ENCODE measurements at regions not wholly inside any gene's neighbourhood (a gene's known extent, or its start where the extent isn't known, plus 50 kb on each side); places are given as distances from the start of the nearest gene placed in this dataset.

DNA sequence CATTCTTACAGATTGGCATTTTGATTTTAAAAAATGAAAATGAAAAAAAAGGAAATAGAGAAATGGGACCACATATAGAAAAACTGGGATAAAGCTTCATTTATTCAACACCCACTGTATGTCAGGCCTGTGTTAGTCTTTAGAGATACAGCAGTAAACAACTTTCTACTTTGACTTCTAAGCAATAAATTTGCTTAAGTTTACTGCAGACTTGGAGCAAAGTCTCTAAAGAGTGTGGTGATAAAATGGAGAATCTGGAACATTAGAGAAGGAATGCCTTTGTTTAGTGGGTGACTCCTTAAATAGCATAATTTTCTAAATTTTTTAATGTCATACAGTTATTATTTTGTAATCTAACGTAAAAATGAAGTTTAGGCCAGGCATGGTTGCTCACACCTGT lies 80.7 kb upstream of the CNKSR3 start:
- dilution Hi-C loops (cut with MboI; ENCODE audit: extremely low pct_ligation_motif_present, low sequenced_read_pairs): no loop called here
- FAIRE-seq (no peak), DNase-seq (ENCODE audit: low read depth, low spot score) (no peak)
- Histone ChIP-seq H3K79me2 (ENCODE audit: control insufficient read depth, insufficient read depth, low read length) (no peaks in the 10 kb centered on the region), H3K9me3 (ENCODE audit: control insufficient read depth, low read depth, low read length) (no peaks in the 10 kb centered on the region), H3K27ac (ENCODE audit: control insufficient read depth, insufficient read depth, low read length) (no peak overlapping the region), H3K4me1 (ENCODE audit: control insufficient read depth, extremely low read depth, insufficient read depth, low read length) (no peaks in the 10 kb centered on the region), H4K20me1 (ENCODE audit: control insufficient read depth, extremely low read depth, insufficient read depth, low read length) (no peaks in the 10 kb centered on the region), H3K4me3 (ENCODE audit: control insufficient read depth in 2 of 3, extremely low read depth in 1 of 3, insufficient read depth in 2 of 3, low read depth in 1 of 3, low read length in 3 of 3) (no peak overlapping the region), H3K9me1 (ENCODE audit: control insufficient read depth, extremely low read depth, insufficient read depth, low read length) (no peaks in the 10 kb centered on the region), H3K27me3 (ENCODE audit: control insufficient read depth, extremely low read depth, insufficient read depth, low read length) (no peaks in the 10 kb centered on the region), H2AFZ (ENCODE audit: control insufficient read depth, low read length) (no peak overlapping the region), H3K36me3 (ENCODE audit: control insufficient read depth in 2 of 2, extremely low read depth in 1 of 2, insufficient read depth in 2 of 2, low read length in 2 of 2) (no peaks in the 10 kb centered on the region), H3K4me2 (ENCODE audit: control insufficient read depth, extremely low read depth, insufficient read depth, low read depth, low read length) (no peak overlapping the region), H3K9ac (ENCODE audit: control insufficient read depth, extremely low read depth, insufficient read depth, low read length) (no peak overlapping the region)
- TF ChIP-seq, protein P1, sequence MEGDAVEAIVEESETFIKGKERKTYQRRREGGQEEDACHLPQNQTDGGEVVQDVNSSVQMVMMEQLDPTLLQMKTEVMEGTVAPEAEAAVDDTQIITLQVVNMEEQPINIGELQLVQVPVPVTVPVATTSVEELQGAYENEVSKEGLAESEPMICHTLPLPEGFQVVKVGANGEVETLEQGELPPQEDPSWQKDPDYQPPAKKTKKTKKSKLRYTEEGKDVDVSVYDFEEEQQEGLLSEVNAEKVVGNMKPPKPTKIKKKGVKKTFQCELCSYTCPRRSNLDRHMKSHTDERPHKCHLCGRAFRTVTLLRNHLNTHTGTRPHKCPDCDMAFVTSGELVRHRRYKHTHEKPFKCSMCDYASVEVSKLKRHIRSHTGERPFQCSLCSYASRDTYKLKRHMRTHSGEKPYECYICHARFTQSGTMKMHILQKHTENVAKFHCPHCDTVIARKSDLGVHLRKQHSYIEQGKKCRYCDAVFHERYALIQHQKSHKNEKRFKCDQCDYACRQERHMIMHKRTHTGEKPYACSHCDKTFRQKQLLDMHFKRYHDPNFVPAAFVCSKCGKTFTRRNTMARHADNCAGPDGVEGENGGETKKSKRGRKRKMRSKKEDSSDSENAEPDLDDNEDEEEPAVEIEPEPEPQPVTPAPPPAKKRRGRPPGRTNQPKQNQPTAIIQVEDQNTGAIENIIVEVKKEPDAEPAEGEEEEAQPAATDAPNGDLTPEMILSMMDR (optimal IDR thresholded peaks at IDR 0.05 in 1 of 3, IDR thresholded peaks at IDR 0.05 in 1 of 3, conservative IDR thresholded peaks at IDR 0.05 in 1 of 3; ENCODE audit: extremely low read depth in 1 of 3, insufficient read depth in 2 of 3, low read length in 3 of 3): no peak
- no peak for TF ChIP-seq EZH2 (IDR thresholded peaks at IDR 0.05; ENCODE audit: low read length)

DNA sequence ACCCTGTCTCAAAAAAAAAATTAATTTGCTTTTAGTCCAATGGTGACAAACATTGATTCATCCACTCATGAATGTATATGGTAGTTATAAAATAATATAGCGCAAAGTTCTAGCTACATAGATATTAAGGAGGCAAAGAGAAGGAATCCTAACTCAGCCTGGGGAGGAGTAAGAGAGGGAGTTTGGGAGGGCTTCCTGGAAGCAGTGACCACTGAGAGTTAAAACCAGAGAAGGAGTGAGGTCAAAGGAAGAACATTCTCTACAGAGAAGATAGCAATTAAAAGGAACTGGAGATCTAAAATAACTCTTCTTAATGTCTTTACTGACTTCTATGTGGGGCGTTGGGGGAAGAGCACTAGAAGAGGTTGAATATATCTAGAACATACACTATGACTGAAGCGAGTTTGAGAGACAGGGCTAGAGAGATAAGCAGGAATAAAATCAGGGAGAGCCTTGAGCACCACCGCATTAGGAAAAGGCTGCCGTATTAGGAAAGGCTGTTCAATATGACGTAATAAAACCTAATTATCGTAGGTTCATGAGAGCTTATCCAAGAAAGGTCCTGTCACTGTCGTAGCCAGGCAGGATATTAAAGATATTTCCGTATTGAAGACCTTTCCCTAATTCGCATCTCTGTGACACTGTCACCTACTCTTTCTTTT lies 81.8 kb upstream of the CNKSR3 start:
- no peak for TF ChIP-seq EZH2 (IDR thresholded peaks at IDR 0.05; ENCODE audit: low read length)
- TF ChIP-seq, protein P1 (optimal IDR thresholded peaks at IDR 0.05 in 1 of 3, IDR thresholded peaks at IDR 0.05 in 1 of 3, conservative IDR thresholded peaks at IDR 0.05 in 1 of 3; ENCODE audit: extremely low read depth in 1 of 3, insufficient read depth in 2 of 3, low read length in 3 of 3): no peak
- dilution Hi-C loops (cut with MboI; ENCODE audit: extremely low pct_ligation_motif_present, low sequenced_read_pairs): no loop called here
- Histone ChIP-seq H3K4me2 (ENCODE audit: control insufficient read depth, extremely low read depth, insufficient read depth, low read depth, low read length) (no peak overlapping the region), H4K20me1 (ENCODE audit: control insufficient read depth, extremely low read depth, insufficient read depth, low read length) (no peaks in the 10 kb centered on the region), H3K9ac (ENCODE audit: control insufficient read depth, extremely low read depth, insufficient read depth, low read length) (no peak overlapping the region), H3K36me3 (ENCODE audit: control insufficient read depth in 2 of 2, extremely low read depth in 1 of 2, insufficient read depth in 2 of 2, low read length in 2 of 2) (no peaks in the 10 kb centered on the region), H3K9me1 (ENCODE audit: control insufficient read depth, extremely low read depth, insufficient read depth, low read length) (no peaks in the 10 kb centered on the region), H3K27ac (ENCODE audit: control insufficient read depth, insufficient read depth, low read length) (no peak overlapping the region), H3K4me3 (ENCODE audit: control insufficient read depth in 2 of 3, extremely low read depth in 1 of 3, insufficient read depth in 2 of 3, low read depth in 1 of 3, low read length in 3 of 3) (no peak overlapping the region), H3K9me3 (ENCODE audit: control insufficient read depth, low read depth, low read length) (no peaks in the 10 kb centered on the region), H3K79me2 (ENCODE audit: control insufficient read depth, insufficient read depth, low read length) (no peaks in the 10 kb centered on the region), H2AFZ (ENCODE audit: control insufficient read depth, low read length) (no peak overlapping the region), H3K4me1 (ENCODE audit: control insufficient read depth, extremely low read depth, insufficient read depth, low read length) (no peaks in the 10 kb centered on the region), H3K27me3 (ENCODE audit: control insufficient read depth, extremely low read depth, insufficient read depth, low read length) (no peaks in the 10 kb centered on the region)
- FAIRE-seq: no peak
- DNase-seq (ENCODE audit: low read depth, low spot score): no peak
